GM19328 (cell line): ENCODE measurements at regions not wholly inside any gene's neighbourhood (a gene's known extent, or its start where the extent isn't known, plus 50 kb on each side); places are given as distances from the start of the nearest gene placed in this dataset.
"Not testable (repeated sequence)": the region's sequence is repeated elsewhere in the genome, so short reads cannot be mapped to it uniquely, and the experiment has no call there.

Experiments
- ATAC-seq: cut with Tn5 transposase; IDR thresholded peaks from one replicate; pipeline ENCODE4 v1.9.1; 2021; ENCODE audit warnings: mild to moderate bottlenecking, moderate library complexity; ENCODE audit not compliant: unreplicated experiment

GRCh38 chr3:88775026-88775690 lies 332.3 kb upstream of the EPHA3 start:
- ATAC-seq, result no peak

- no peak for ATAC-seq
Measured at GRCh38 chr3:88779482-88779881, 327.9 kb upstream of the EPHA3 start.

- no peak for ATAC-seq
Measured at GRCh38 chr3:88784925-88785324, 322.5 kb upstream of the EPHA3 start.

- no peak for ATAC-seq
Measured at GRCh38 chr3:88785841-88786240, 321.6 kb upstream of the EPHA3 start.

- ATAC-seq, result no peak
Measured at GRCh38 chr3:88795503-88795902, 311.9 kb upstream of the EPHA3 start.

GRCh38 chr3:88807491-88808105 lies 299.8 kb upstream of the EPHA3 start:
- ATAC-seq, result no peak

GRCh38 chr3:88809993-88810392 lies 297.4 kb upstream of the EPHA3 start:
- no peak for ATAC-seq

GRCh38 chr3:88810455-88810854 lies 297.0 kb upstream of the EPHA3 start:
- ATAC-seq, result no peak

- no peak for ATAC-seq
Measured at GRCh38 chr3:88811096-88811495, 296.3 kb upstream of the EPHA3 start.

- no peak for ATAC-seq
Measured at GRCh38 chr3:88812576-88812975, 294.8 kb upstream of the EPHA3 start.

GRCh38 chr3:88816445-88816844 lies 291.0 kb upstream of the EPHA3 start:
- ATAC-seq, result no peak

GRCh38 chr3:88824666-88825564 lies 282.5 kb upstream of the EPHA3 start:
- ATAC-seq, result no peak

GRCh38 chr3:88828466-88828865 lies 279.0 kb upstream of the EPHA3 start:
- ATAC-seq, result no peak

GRCh38 chr3:88852606-88853005 lies 254.8 kb upstream of the EPHA3 start:
- no peak for ATAC-seq

- no peak for ATAC-seq
Measured at GRCh38 chr3:88863196-88863595, 244.2 kb upstream of the EPHA3 start.

GRCh38 chr3:88876724-88877123 lies 230.7 kb upstream of the EPHA3 start:
- ATAC-seq, result no peak

GRCh38 chr3:88879905-88880304 lies 227.5 kb upstream of the EPHA3 start:
- no peak for ATAC-seq

- ATAC-seq, result no peak
Measured at GRCh38 chr3:88882121-88882520, 225.3 kb upstream of the EPHA3 start.

GRCh38 chr3:88886624-88887023 lies 220.8 kb upstream of the EPHA3 start:
- not testable (repeated sequence) for ATAC-seq

GRCh38 chr3:88896026-88896425 lies 211.4 kb upstream of the EPHA3 start:
- ATAC-seq, result no peak

- ATAC-seq, result no peak
Measured at GRCh38 chr3:88912294-88912877, 195.0 kb upstream of the EPHA3 start.
